Endodermal cell (in vitro differentiated cells): ENCODE measurements at regions not wholly inside any gene's neighbourhood (a gene's known extent, or its start where the extent isn't known, plus 50 kb on each side); places are given as distances from the start of the nearest gene placed in this dataset.
A peak's percentile ranks its signal among the peaks of the same experiment; 100 is the strongest.

ENCODE experiments used
- DNase-seq: peaks from one replicate; pipeline ENCODE4 v3.0.0-alpha.2; 2017
- H3K27ac ChIP-seq: 2 replicates; pipeline ENCODE4 v1.5.1; 2013; ENCODE audit warnings: mild to moderate bottlenecking, low read depth, low read length, moderate library complexity
- H3K27me3 ChIP-seq: 2 replicates; pipeline ENCODE4 v1.6.1; 2013; ENCODE audit warnings: mild to moderate bottlenecking, low read length, moderate library complexity; ENCODE audit not compliant: insufficient read depth, control insufficient read depth, poor library complexity, severe bottlenecking
- H3K36me3 ChIP-seq: 2 replicates; pipeline ENCODE4 v1.7.0; 2013; ENCODE audit warnings: mild to moderate bottlenecking, low read length, moderate library complexity; ENCODE audit not compliant: control insufficient read depth, insufficient read depth
- H3K4me1 ChIP-seq: one replicate; pipeline ENCODE4 v1.7.0; 2013; ENCODE audit warnings: low read length; ENCODE audit not compliant: control insufficient read depth, insufficient read depth
- H3K4me3 ChIP-seq: 2 replicates; pipeline ENCODE4 v1.5.1; 2013; ENCODE audit warnings: mild to moderate bottlenecking, low read length, moderate library complexity
- H3K9ac ChIP-seq: 2 replicates; pipeline ENCODE4 v1.6.1; 2013; ENCODE audit warnings: mild to moderate bottlenecking, low read length, moderate library complexity; ENCODE audit not compliant: poor library complexity, severe bottlenecking; ENCODE audit errors: extremely low read depth
- H3K9me3 ChIP-seq: 2 replicates; pipeline ENCODE4 v1.6.1; 2013; ENCODE audit warnings: mild to moderate bottlenecking, low read length, moderate library complexity; ENCODE audit not compliant: control insufficient read depth
- H3K27ac Mint-ChIP-seq: 2 replicates; pipeline ENCODE4 v1.8.0; 2020; ENCODE audit warnings: mixed read lengths
- H3K27me3 Mint-ChIP-seq: 2 replicates; pipeline ENCODE4 v1.8.0; 2021; ENCODE audit warnings: mild to moderate bottlenecking, mixed read lengths; ENCODE audit not compliant: insufficient read depth
- H3K36me3 Mint-ChIP-seq: 2 replicates; pipeline ENCODE4 v1.8.0; 2020; ENCODE audit warnings: low read depth, mixed read lengths
- H3K4me1 Mint-ChIP-seq: 2 replicates; pipeline ENCODE4 v1.8.0; 2020; ENCODE audit warnings: mixed read lengths
- H3K4me3 Mint-ChIP-seq: 2 replicates; pipeline ENCODE4 v1.8.0; 2020; ENCODE audit warnings: mild to moderate bottlenecking, moderate library complexity, mixed read lengths
- H3K9me3 Mint-ChIP-seq: 2 replicates; pipeline ENCODE4 v1.8.0; 2020; ENCODE audit warnings: mild to moderate bottlenecking, mixed read lengths
- WGBS, 2 experiments: methylation state at CpG; one replicate each; pipeline versions ENCODE4 v1.1.5 to v1.1.7; 2013; ENCODE audit warnings: missing lambda C conversion rate in 2 of 2, mixed read lengths in 1 of 2; ENCODE audit not compliant: insufficient coverage in 1 of 2, insufficient read length in 1 of 2; 5-methylcytosine and 5-hydroxymethylcytosine counted together
- TF ChIP-seq, protein P1 (sequence below): fragments of 200-600 bp; sonication (generic); conservative IDR thresholded peaks from 2 replicates; pipeline ENCODE4 v1.5.0; 2021; ENCODE audit warnings: antibody characterized with exemption, mild to moderate bottlenecking

DNA sequence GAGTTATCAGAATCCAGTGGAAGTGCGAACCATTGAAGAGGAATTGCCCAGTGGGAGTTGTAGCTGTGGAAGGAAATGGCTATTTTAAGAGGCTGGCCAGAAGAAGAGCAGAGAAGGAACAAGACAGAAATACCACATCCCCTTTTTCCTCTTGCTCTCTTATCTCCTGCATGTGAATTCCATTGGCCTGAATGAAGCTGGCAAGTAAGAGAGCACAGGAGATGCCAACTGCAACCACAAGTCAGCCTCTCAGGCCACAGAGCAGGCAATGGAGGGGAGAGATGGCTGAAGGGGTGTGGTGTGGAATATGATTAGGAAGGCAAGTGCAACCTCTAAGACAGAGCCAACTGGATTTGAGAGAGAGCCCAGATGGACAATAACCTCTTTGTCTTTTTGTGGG lies 362.7 kb upstream of the IMPG1 start:
- Mint-ChIP-seq H3K9me3 (no peaks in the 10 kb centered on the region), H3K4me1 (peaks cover 19% of the 10 kb centered on the region), H3K27ac (no peak overlapping the region), H3K4me3 (no peak overlapping the region), H3K27me3 (no peaks in the 10 kb centered on the region), H3K36me3 (no peaks in the 10 kb centered on the region)
- no peaks in the 10 kb centered on the region for H3K4me1 ChIP-seq
- H3K27ac ChIP-seq: no peak overlapping the region
- 90% methylated on average over 1 of the region's 1 CpG; no CpG with 5 or more reads in 1 of the 2 experiments for WGBS, 2 experiments
- no peaks in the 10 kb centered on the region for H3K36me3 ChIP-seq
- no peaks in the 10 kb centered on the region for H3K9me3 ChIP-seq
- TF ChIP-seq, protein P1, sequence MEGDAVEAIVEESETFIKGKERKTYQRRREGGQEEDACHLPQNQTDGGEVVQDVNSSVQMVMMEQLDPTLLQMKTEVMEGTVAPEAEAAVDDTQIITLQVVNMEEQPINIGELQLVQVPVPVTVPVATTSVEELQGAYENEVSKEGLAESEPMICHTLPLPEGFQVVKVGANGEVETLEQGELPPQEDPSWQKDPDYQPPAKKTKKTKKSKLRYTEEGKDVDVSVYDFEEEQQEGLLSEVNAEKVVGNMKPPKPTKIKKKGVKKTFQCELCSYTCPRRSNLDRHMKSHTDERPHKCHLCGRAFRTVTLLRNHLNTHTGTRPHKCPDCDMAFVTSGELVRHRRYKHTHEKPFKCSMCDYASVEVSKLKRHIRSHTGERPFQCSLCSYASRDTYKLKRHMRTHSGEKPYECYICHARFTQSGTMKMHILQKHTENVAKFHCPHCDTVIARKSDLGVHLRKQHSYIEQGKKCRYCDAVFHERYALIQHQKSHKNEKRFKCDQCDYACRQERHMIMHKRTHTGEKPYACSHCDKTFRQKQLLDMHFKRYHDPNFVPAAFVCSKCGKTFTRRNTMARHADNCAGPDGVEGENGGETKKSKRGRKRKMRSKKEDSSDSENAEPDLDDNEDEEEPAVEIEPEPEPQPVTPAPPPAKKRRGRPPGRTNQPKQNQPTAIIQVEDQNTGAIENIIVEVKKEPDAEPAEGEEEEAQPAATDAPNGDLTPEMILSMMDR: no peak
- no peak overlapping the region for H3K4me3 ChIP-seq
- no peaks in the 10 kb centered on the region for H3K27me3 ChIP-seq
- no peak overlapping the region for H3K9ac ChIP-seq
- DNase-seq: no peak

DNA sequence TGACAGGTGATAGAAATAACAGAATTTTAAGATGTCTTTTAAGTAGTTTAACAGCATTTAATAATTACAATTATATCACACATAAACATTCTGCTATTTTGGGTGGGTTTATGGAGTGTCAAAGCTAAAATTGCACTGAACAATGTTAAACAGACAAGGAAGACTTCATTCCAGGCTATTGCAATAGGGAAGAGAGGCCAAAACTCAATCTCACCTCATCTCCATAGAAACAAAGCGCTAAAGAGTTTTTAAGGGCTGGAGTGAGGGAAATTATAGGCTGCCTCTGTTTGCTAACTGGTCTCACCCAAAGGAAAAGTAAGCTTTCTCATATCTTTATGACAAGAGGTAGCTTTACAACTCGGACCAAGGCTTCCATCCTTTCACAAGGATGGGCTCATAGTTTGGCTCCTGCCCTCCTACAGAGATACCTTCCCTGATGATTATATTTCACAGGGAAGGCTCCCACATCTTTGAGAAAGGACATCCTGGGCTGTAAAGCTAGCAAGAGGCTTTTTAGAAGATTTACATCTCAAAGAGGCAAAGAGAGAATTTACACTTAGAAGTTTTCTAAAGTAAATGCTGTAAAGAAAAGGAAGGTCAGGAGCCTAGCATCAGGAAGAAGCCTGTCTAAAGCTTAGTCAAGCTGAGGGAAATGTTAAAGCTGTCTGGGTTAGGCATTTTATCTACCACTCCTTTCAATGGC lies 350.2 kb upstream of the IMPG1 start:
- H3K4me1 Mint-ChIP-seq: peaks cover 12% of the 10 kb centered on the region
- DNase-seq: peak; percentile 49
- Histone ChIP-seq H3K36me3 (no peaks in the 10 kb centered on the region), H3K27me3 (no peaks in the 10 kb centered on the region), H3K9ac (no peak overlapping the region), H3K4me3 (no peak overlapping the region), H3K27ac (no peak overlapping the region), H3K9me3 (no peaks in the 10 kb centered on the region), H3K4me1 (no peaks in the 10 kb centered on the region)
- WGBS, 2 experiments: 20 to 39% methylated on average over 1 to 2 of the region's 2 CpGs
- peaks cover 26% of the 10 kb centered on the region for H3K27me3 Mint-ChIP-seq
- no peaks in the 10 kb centered on the region for H3K9me3 Mint-ChIP-seq
- no peak overlapping the region for H3K4me3 Mint-ChIP-seq
- no peaks in the 10 kb centered on the region for H3K36me3 Mint-ChIP-seq
- H3K27ac Mint-ChIP-seq: no peak overlapping the region
- TF ChIP-seq, protein P1: no peak

DNA sequence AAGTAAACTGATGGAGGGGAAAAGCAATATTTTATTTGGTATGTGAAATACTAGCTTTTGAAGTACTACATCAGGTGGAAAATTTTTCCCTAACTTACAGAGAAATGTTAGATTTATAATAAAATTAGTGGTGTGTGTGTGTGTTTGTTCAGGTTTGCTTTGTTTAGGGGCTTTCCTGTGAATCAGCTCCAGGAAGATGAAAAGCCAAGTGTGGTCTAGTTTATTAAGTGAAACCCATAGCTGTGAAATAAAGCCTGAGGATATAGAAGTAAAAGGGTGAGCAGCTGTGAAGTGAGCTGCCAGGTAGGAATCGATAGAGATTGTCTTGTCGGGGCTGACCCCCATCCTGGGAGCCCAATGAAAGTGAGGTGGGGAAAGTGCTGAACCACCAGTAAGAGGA lies 347.6 kb upstream of the IMPG1 start:
- Histone ChIP-seq H3K4me1 (no peaks in the 10 kb centered on the region), H3K9me3 (no peaks in the 10 kb centered on the region), H3K36me3 (no peaks in the 10 kb centered on the region), H3K27ac (no peak overlapping the region), H3K4me3 (no peak overlapping the region), H3K27me3 (no peaks in the 10 kb centered on the region), H3K9ac (no peak overlapping the region)
- no peak overlapping the region for H3K4me3 Mint-ChIP-seq
- 93 to 99% methylated on average over 2 of the region's 2 CpGs for whole genome bisulfite sequencing, 2 experiments
- peaks cover 26% of the 10 kb centered on the region for H3K27me3 Mint-ChIP-seq
- TF ChIP-seq, protein P1: no peak
- H3K9me3 Mint-ChIP-seq: no peaks in the 10 kb centered on the region
- no peaks in the 10 kb centered on the region for H3K36me3 Mint-ChIP-seq
- DNase-seq: no peak
- H3K4me1 Mint-ChIP-seq: peaks cover 7% of the 10 kb centered on the region
- H3K27ac Mint-ChIP-seq: no peak overlapping the region
